ENCODE measurements at regions not wholly inside any gene's neighbourhood (a gene's known extent, or its start where the extent isn't known, plus 50 kb on each side); places are given as distances from the start of the nearest gene placed in this dataset.

DNA sequence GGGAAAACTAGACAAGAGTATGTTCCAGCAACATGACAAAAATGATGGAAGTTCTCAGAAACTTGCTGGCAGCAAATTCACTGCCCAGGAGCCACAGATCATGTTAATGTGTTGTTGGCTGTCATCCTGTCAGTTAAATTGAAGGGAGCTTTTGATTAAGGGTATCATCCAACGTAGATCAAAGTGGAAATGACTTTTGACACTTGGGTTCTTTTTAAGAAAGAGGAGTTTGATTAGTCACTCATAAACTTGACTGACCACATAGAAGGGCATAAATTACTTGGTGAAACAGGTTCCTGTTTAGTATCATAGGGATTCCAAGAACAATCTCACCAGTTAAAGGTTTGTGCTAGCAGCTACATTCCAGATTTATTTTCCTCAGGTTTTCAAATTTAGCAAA lies 288.7 kb downstream of the CSNK1G3 start:
- no peak for DNase-seq (ENCODE audit: low read depth in 1 of 2, low spot score in 1 of 2)

GRCh38 chr5:123795688-123796087 lies 283.7 kb downstream of the CSNK1G3 start:
- DNase-seq (ENCODE audit: low read depth in 1 of 2, low spot score in 1 of 2) = no peak

DNA sequence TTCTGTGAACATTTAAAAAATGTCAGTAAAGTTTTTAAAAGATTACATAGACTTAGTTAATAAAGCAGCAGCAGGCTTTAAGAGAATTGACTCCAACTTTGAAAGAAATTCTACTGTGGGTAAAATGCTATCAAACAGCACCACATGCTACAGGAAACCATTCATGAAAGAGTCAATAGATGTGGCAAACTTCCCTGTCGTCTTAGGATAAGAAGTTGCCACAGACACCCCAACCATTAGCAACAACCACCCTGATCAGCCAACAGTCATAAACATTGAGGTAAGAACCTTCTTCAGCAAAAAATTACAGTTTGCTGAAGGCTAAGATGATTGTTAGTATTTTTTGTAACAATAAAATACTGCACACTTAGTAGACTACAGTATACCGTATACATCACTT lies 278.2 kb downstream of the CSNK1G3 start:
- DNase-seq (ENCODE audit: low read depth in 1 of 2, low spot score in 1 of 2) = no peak

- DNase-seq (ENCODE audit: low read depth in 1 of 2, low spot score in 1 of 2) = no peak
These were observed 275.7 kb downstream of the CSNK1G3 start for GRCh38 chr5:123787635-123788034.

DNA sequence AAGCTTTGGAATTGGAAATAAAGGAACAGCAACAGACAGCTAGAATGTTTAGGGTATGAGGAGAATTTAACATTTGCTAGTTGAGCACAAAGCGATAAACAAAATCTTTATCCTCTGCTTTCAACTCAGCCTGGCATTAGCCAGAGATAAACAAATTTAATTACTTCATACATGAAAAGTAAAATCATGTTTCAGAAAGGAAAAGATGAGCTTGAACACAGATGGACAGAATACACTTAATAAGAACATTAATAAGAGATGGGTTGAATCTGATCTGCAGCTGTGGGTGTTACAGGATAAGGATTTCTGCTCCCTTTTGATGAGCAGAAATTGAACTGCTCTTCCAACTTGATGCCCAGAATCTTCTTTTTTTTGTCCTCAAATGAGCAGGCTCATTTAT lies 275.2 kb downstream of the CSNK1G3 start:
- DNase-seq (ENCODE audit: low read depth in 1 of 2, low spot score in 1 of 2) = no peak

GRCh38 chr5:123786411-123786810 lies 274.4 kb downstream of the CSNK1G3 start:
- no peak for DNase-seq (ENCODE audit: low read depth in 1 of 2, low spot score in 1 of 2)

- DNase-seq (ENCODE audit: low read depth in 1 of 2, low spot score in 1 of 2) = no peak
These were observed 273.4 kb downstream of the CSNK1G3 start for GRCh38 chr5:123785162-123786071.

GRCh38 chr5:123783421-123783820 lies 271.4 kb downstream of the CSNK1G3 start:
- DNase-seq (ENCODE audit: low read depth in 1 of 2, low spot score in 1 of 2) = no peak

DNA sequence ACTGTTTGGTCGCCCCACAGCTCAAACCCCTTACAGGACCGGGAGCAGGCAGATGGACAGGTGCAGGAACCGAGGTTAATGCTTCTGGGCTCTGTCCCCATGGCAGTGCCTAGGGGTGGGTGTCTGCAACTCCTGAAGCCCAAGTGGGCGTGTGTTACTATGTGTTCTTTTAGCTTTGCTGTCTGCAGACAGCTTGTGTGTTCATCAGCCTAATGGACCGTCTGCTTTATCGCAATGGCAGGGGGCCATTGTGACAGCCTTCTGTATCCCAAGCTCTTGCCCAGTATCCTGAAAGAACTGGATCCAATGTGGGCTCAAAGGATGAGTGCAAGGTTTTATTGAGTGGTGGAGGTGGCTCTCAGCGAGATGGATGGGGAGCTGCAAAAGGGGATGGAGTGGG lies 266.7 kb downstream of the CSNK1G3 start:
- no peak for DNase-seq (ENCODE audit: low read depth in 1 of 2, low spot score in 1 of 2)

GRCh38 chr5:123776761-123777160 lies 264.8 kb downstream of the CSNK1G3 start:
- no peak for DNase-seq (ENCODE audit: low read depth in 1 of 2, low spot score in 1 of 2)

DNA sequence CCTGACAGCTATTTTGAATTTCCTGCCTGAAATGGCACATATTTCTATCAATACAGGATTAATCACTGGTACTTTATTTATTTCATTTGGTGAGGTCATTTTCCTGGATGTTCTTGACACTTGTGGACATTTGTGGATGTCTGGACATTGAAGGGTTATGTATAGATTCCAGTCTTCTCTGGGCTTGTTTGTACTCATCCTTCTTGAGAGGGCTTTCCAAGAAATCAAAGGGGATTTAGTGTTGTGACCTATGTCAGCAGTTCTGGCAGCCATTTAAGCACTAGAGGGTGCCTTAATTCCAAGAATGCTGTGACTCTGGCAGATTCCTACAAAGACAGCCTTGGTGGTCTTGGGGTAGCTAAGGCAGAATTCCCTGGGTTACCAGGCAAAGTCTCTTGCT lies 259.7 kb downstream of the CSNK1G3 start:
- DNase-seq (ENCODE audit: low read depth in 1 of 2, low spot score in 1 of 2) = no peak

DNA sequence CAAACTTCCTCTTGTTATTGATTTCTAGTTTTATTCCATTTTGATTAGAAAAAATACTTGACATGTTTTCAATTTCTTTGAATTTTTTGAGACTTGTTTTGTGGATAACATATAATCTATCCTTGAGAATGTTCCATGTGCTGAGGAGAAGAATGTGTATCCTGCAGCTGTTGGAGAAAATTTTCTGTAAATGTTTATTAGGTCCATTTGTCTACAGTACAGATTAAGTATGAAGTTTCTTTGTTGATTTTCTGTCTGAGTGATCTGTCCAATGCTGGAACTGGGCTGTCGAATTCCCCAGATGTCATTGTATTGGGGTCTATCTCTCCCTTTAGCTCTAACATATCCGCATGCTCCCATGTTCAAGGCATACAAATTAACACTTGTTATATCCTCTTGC lies 251.2 kb downstream of the CSNK1G3 start:
- DNase-seq (ENCODE audit: low read depth in 1 of 2, low spot score in 1 of 2) = no peak

- DNase-seq (ENCODE audit: low read depth in 1 of 2, low spot score in 1 of 2) = no peak
These were observed 244.8 kb downstream of the CSNK1G3 start for GRCh38 chr5:123756816-123757215.

GRCh38 chr5:123756318-123756665 lies 244.3 kb downstream of the CSNK1G3 start:
- DNase-seq (ENCODE audit: low read depth in 1 of 2, low spot score in 1 of 2) = no peak

- DNase-seq (ENCODE audit: low read depth in 1 of 2, low spot score in 1 of 2) = no peak
These were observed 243.8 kb downstream of the CSNK1G3 start for GRCh38 chr5:123755653-123756317.

- DNase-seq (ENCODE audit: low read depth in 1 of 2, low spot score in 1 of 2) = no peak
These were observed 242.9 kb downstream of the CSNK1G3 start for GRCh38 chr5:123754908-123755307.

GRCh38 chr5:123753937-123754891 lies 242.2 kb downstream of the CSNK1G3 start:
- no peak for DNase-seq (ENCODE audit: low read depth in 1 of 2, low spot score in 1 of 2)

DNA sequence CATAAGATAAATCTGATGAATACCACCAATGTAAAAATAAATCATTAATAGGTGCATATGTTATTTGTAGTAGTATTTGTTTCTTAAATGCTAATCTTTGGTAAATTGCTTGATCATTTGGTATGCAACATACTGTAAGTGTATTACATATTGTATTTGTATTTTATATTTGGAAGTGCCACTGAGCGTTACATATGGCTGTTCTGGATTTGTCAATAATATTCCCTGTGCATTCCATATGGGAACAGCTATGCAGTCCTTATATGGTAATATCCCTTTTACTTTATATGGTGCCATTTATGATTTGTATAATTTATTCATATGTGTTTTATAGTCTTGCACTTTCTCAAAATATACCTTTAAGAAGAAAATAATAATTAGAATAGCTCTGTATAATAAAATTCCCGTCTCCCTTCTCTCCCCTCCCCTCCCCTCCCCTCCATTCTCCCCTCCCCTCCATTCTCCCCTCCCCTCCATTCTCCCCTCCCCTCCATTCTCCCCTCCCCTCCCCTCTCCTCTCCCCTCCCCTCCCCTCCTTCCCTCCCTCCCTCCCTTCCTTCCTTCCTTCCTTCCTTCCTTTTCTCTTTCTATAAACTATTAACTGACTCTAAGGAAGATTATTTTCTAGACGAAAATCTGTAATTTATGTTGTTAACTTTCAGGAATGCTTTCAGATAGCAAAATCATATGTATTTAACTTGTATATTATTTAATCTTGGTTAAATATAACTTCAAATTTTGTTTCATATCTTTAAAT lies 241.4 kb downstream of the CSNK1G3 start:
- no peak for DNase-seq (ENCODE audit: low read depth in 1 of 2, low spot score in 1 of 2)

DNA sequence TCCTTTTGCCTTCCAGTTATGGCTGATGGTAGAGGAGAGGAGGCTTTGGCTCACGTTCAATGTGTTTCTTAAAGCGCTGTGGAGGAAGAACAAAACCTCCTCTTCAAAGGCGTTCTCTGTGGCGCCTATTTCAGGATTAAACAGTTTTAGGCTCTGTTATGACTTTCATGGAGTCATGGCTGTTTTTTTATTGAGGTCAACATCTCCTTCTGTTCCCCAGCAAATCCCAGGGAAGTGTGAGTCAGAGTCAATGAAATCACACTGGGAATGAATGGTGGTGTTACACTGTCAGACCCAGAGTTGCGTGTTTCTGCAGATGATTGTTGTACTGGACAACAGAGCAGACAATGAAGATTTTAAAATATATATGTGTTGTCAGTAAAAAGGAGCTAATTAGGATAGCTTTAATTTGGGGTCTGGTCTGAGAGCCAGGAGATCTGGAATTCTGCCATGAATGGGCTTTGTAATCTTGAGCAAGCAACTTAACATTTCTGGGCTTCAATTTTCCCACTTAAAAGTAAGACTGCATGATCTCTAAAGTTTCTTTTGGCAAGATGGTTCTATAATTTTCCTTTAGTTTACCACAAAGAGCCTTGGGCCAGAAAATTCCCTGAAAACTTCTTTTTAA lies 240.7 kb downstream of the CSNK1G3 start:
- no peak for DNase-seq (ENCODE audit: low read depth in 1 of 2, low spot score in 1 of 2)

- DNase-seq (ENCODE audit: low read depth in 1 of 2, low spot score in 1 of 2) = no peak
These were observed 239.7 kb downstream of the CSNK1G3 start for GRCh38 chr5:123751670-123752069.
